Memory B cell (primary cell): ENCODE measurements at regions not wholly inside any gene's neighbourhood (a gene's known extent, or its start where the extent isn't known, plus 50 kb on each side); places are given as distances from the start of the nearest gene placed in this dataset.

Experiments used
- ATAC-seq: fragments of 150-1000 bp; cut with Tn5 transposase; 2 replicates; pipeline ENCODE4 v1.10.0; 2021; ENCODE audit warnings: low read depth, mild to moderate bottlenecking, moderate library complexity
- DNase-seq, 2 donors: peaks; one replicate each; pipeline ENCODE4 v3.0.0; 2022; ENCODE audit warnings: low spot score in 2 of 2
- H3K27ac Mint-ChIP-seq: one replicate; pipeline ENCODE4 v1.8.0; 2022; ENCODE audit warnings: mild to moderate bottlenecking, moderate library complexity, mixed read lengths
- H3K27me3 Mint-ChIP-seq: one replicate; pipeline ENCODE4 v1.8.0; 2022; ENCODE audit warnings: mixed read lengths
- H3K36me3 Mint-ChIP-seq: one replicate; pipeline ENCODE4 v1.8.0; 2022; ENCODE audit warnings: mild to moderate bottlenecking, mixed read lengths
- H3K4me1 Mint-ChIP-seq: one replicate; pipeline ENCODE4 v1.8.0; 2022; ENCODE audit warnings: mixed read lengths
- H3K4me3 Mint-ChIP-seq: one replicate; pipeline ENCODE4 v1.8.0; 2022; ENCODE audit warnings: mild to moderate bottlenecking, moderate library complexity, mixed read lengths
- H3K9me3 Mint-ChIP-seq: one replicate; pipeline ENCODE4 v1.8.0; 2022; ENCODE audit warnings: mixed read lengths

DNA sequence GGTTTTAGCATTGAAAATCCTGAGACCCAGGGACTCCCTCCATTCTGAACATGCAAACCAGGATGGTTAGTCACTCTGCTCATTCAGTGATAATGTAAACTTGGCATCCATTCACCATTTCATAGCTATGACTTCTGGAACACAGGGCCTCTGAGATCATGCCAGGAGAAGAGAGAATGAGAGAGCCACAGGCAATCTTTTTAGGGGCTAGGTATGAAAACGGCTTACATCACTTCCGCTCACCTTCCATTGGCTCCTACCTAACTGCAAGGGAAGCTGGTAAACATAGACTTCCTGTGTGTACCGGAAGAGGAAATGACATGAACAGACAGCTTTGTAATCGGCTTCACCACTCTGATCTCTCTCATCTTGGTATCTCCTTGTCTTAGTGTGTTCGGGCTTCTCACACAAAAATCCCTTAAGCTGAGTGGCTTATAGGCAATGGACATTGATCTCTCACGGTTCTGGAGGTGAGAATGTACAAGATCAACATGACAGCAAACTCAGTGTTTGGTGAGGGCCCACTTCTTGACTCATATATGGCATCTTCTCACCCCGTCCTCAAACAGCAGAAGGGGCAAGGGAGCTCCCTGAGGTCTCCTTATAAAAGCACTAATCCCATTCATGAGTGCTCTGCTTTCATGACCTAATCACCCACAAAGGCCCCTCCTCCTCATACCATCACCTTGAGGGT, 465.9 kb upstream of the TBX3 start:
- Mint-ChIP-seq H3K27me3 (no peaks in the 10 kb centered on the region), H3K27ac (no peak overlapping the region), H3K4me1 (no peaks in the 10 kb centered on the region), H3K36me3 (no peaks in the 10 kb centered on the region), H3K9me3 (peaks cover 5% of the 10 kb centered on the region), H3K4me3 (no peak overlapping the region)
- DNase-seq (no peak), ATAC-seq (no peak)

DNA sequence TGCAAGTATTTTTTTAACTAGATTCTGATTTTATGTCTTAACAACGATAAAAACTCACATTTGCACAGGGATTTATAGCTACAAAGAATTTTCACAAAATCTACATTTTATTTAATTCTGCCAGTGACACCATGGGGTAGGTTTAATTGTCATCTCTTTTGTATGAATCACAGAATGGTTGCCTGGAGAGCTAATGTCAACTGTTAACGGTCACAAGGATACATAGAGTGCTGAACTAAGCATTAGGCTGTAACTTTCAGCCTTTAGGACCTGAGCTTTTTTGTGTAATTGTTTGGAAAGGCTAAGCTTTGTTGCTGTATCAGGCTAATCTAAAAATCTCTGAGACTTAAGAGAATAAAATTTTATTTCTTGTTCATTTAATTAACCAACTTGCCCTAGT, 465.3 kb upstream of the TBX3 start:
- Mint-ChIP-seq H3K36me3 (no peaks in the 10 kb centered on the region), H3K27ac (no peak overlapping the region)
- no peak for DNase-seq

DNA sequence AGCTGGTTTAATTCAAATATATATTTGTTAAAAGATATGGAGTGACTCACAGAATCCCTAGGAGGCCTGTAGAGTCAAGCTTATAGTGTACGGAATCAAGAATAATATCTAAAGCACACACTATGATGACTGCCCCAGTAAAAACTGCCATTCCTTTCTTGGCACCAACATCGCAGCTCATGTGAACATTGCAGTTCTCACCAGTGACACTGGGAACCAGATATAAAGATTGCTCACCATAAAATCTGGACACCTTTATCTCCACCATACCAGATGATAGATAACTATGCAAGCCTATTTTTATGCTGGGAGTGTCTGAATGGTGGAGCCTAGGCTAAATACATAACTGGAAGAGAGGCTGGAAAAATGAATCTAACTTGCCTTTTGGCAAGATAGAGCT, 463.9 kb upstream of the TBX3 start:
- Mint-ChIP-seq H3K27ac (no peak overlapping the region), H3K9me3 (peaks cover 6% of the 10 kb centered on the region), H3K4me3 (no peak overlapping the region), H3K36me3 (no peaks in the 10 kb centered on the region), H3K4me1 (no peaks in the 10 kb centered on the region), H3K27me3 (no peaks in the 10 kb centered on the region)
- no peak for ATAC-seq
- DNase-seq = no peak

More for the DNA sequence above, 465.3 kb upstream of the TBX3 start:
- ATAC-seq = no peak
- no peaks in the 10 kb centered on the region for H3K27me3 Mint-ChIP-seq
- no peak overlapping the region for H3K4me3 Mint-ChIP-seq
- H3K9me3 Mint-ChIP-seq = peaks cover 5% of the 10 kb centered on the region
- H3K4me1 Mint-ChIP-seq = no peaks in the 10 kb centered on the region

DNA sequence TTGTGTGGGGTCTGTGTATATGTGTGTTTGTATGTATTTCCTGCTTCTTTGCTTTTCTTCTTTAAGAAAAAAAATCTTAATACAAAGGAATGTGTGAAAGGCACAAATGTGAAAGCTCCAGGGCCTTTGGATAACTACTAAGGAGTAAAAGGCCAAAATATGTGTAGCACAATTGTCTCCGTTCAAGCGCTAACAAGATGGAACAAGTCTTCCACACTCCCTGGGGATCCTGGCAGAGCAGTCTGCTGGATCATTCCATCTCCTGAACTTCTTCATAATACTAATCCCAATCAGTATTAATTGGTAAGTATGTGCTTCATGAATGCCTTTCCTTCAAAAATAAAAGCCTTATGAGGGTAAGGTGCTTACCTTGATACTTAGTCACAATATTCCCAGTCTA, 462.5 kb upstream of the TBX3 start:
- Mint-ChIP-seq H3K27me3 (no peaks in the 10 kb centered on the region), H3K9me3 (peaks cover 6% of the 10 kb centered on the region), H3K27ac (no peak overlapping the region), H3K4me3 (no peak overlapping the region), H3K4me1 (no peaks in the 10 kb centered on the region), H3K36me3 (no peaks in the 10 kb centered on the region)
- DNase-seq (no peak), ATAC-seq (no peak)

DNA sequence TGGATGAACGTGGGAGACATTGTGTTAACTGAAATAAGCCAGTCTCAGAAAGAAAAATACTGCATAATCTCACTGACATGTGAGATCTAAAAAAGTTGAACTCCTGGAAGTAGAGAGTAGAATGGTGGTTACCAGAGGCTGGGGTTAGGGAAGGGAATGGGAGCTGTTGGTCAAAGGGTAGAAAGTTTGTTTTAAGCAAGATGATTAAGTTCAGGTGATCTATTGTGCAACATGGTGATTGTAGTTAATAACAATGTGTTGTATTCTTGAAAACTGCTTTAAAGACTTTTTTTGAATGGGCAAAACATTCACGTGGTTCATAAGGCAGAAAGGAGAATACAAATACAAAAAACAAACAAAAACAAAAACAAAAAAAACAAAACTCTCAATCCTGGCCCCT, 460.4 kb upstream of the TBX3 start:
- Mint-ChIP-seq H3K9me3 (peaks cover 6% of the 10 kb centered on the region), H3K36me3 (no peaks in the 10 kb centered on the region), H3K27ac (no peak overlapping the region), H3K27me3 (no peaks in the 10 kb centered on the region), H3K4me3 (no peak overlapping the region), H3K4me1 (no peaks in the 10 kb centered on the region)
- DNase-seq (no peak), ATAC-seq (no peak)

DNA sequence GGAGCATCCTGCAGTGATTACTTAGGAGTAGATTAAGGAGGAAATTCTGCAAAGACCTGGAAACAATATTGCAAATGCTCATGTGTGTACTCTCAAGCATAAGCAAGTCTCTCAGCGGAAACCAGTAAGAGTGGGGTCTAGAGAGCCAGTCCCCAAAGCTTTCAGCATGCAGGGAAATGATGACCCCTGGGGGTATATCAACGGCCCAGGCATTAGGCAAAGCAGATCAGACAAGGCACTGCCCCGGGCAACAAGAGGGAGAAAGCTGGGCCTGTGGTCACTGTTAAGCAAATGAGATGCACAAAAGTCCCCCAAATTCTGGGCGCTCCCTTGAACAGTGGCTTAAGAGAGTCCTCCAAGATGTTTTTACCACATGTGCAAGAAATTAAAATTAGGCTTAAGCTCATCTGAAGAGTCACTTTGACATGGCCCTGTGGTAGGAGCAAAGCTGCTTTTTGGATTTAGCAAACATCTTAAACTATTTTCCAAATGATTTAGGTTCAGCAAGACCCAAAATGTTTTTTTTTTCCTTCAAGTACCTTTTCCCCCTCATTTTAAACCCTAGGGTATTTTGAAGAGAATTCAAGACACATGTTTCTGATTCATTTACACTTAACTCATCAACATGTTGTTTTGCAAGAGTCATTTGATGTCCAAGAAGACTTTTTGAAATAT, 457.1 kb upstream of the TBX3 start:
- Mint-ChIP-seq H3K27me3 (no peaks in the 10 kb centered on the region), H3K27ac (no peak overlapping the region), H3K9me3 (peaks cover 1% of the 10 kb centered on the region), H3K36me3 (no peaks in the 10 kb centered on the region), H3K4me1 (no peaks in the 10 kb centered on the region), H3K4me3 (no peak overlapping the region)
- DNase-seq (no peak), ATAC-seq (no peak)

DNA sequence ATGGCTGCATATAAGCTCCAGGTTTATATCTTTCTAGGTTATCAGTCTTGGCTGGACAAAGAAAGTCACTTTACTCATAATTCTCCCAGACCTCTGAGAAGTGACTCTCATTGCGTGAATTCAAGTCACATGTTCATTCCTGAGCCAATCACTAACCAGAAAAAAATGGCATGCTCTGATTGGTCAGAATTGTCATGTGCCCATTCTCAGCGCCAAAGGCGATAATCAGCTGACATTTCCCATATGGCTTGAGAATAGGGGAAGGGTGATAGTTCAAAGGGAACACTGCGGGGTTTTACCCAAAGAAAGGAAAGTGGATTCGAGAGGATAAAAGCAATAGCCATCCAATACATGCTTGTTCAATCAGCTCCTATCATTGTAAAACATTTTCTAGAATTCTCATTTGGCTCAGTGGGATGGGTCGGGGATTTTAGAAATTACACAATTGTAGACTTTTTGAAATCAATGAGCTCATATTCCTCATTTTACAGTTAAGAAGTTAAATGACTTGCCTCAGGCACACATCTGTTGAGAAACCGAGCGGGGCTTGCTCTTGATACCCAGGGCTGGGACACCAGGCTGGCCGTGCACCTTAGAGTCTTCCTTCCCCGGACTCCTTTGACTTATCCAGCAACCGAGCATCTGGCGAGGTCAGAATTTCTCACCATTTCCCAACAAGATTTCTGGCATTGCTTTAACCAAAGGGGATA, 454.0 kb upstream of the TBX3 start:
- Mint-ChIP-seq H3K4me3 (no peak overlapping the region), H3K27me3 (no peaks in the 10 kb centered on the region), H3K4me1 (no peaks in the 10 kb centered on the region), H3K36me3 (no peaks in the 10 kb centered on the region), H3K9me3 (no peaks in the 10 kb centered on the region), H3K27ac (no peak overlapping the region)
- DNase-seq (no peak), ATAC-seq (no peak)

DNA sequence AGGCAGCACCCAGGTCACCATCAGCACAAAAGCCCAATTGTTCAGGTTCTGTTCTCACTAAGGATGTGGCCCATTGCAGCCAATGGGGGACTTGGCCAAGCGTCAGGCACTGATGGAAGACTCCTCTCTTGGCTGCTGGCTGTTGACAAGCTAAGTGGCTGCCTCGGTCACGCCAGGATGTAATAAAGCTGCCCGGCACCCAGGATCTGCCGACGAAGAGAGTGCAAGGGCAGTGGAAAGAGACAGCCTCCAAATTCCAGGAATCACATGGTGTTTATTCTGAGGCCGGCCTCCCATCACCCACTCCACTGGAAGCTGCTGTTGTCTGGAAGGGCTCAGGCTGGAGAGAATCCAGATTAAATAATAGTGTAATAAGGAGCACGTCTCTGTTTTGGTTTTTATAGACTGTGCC, 451.8 kb upstream of the TBX3 start:
- DNase-seq (no peak), ATAC-seq (no peak)
- H3K36me3 Mint-ChIP-seq = no peaks in the 10 kb centered on the region
- no peaks in the 10 kb centered on the region for H3K27me3 Mint-ChIP-seq
- H3K27ac Mint-ChIP-seq = no peak overlapping the region
- H3K4me1 Mint-ChIP-seq = no peaks in the 10 kb centered on the region
- H3K9me3 Mint-ChIP-seq = no peaks in the 10 kb centered on the region
- H3K4me3 Mint-ChIP-seq = no peak overlapping the region

DNA sequence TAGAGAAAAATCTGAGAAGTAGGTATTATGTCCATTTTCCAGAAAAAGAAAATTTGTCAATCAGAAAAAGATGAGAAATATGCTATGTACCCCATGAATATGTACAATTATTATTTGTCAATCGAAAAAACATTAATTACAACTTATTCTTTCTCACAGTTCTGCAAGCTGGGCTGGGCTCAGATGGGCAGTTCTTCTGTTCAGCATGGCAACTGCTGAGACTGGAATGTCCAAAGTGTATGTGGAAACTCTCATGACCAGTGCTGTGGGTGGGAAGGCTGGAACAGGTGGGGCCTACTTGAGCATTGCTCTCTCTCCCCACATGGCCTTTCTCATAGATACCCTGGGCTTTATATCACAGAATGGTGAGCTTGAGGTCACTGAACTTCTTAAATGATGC, 450.3 kb upstream of the TBX3 start:
- Mint-ChIP-seq H3K27me3 (no peaks in the 10 kb centered on the region), H3K4me1 (no peaks in the 10 kb centered on the region), H3K4me3 (no peak overlapping the region), H3K9me3 (no peaks in the 10 kb centered on the region), H3K36me3 (no peaks in the 10 kb centered on the region), H3K27ac (no peak overlapping the region)
- ATAC-seq = no peak
- DNase-seq = no peak

DNA sequence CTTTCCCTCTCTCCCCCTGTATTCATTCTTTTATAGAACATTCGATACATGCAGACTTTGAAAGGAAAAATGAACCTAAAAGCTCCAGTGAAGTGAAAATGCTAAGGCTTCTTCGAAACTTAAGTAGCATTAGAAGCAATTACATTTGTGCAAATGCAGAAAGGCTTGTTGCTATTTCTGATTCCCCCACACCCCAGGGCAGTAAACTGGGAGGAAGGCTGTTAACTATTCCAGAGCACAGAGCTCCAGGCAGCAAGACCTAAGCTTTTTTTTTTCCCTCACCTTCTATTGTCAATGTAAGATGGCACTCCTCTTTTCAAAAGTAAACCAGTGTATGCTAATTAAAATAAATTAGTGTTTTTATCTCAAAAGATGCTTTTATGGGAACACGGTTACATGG, 448.9 kb upstream of the TBX3 start:
- ATAC-seq = no peak

DNA sequence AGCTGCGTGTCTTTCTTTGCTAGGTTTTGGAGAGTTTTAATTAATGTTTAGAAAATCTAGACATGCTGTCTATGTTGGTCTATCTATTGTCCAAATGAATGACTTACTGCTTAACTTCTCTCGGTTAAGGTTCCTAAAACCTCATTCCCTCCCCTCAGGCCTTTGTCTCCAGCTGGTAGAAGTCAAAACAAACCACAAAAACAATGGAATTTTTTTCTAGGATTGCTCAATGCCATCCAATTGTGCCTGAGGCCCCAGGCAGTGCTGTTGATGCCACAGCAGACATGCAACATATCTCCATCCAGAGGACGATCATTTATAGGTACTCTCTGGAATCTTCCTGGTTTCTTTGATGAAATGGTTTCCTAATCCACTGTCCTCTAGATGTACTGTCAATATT, 448.2 kb upstream of the TBX3 start:
- DNase-seq (no peak), ATAC-seq (no peak)
- H3K4me1 Mint-ChIP-seq = no peaks in the 10 kb centered on the region
- no peaks in the 10 kb centered on the region for H3K36me3 Mint-ChIP-seq
- no peak overlapping the region for H3K27ac Mint-ChIP-seq
- H3K27me3 Mint-ChIP-seq = no peaks in the 10 kb centered on the region
- H3K9me3 Mint-ChIP-seq = peaks cover 2% of the 10 kb centered on the region
- no peak overlapping the region for H3K4me3 Mint-ChIP-seq

More for the DNA sequence above, 448.9 kb upstream of the TBX3 start:
- H3K4me3 Mint-ChIP-seq = no peak overlapping the region
- H3K9me3 Mint-ChIP-seq = peaks cover 2% of the 10 kb centered on the region
- H3K27ac Mint-ChIP-seq = no peak overlapping the region
- no peaks in the 10 kb centered on the region for H3K4me1 Mint-ChIP-seq
- no peaks in the 10 kb centered on the region for H3K27me3 Mint-ChIP-seq
- no peaks in the 10 kb centered on the region for H3K36me3 Mint-ChIP-seq
- no peak for DNase-seq

DNA sequence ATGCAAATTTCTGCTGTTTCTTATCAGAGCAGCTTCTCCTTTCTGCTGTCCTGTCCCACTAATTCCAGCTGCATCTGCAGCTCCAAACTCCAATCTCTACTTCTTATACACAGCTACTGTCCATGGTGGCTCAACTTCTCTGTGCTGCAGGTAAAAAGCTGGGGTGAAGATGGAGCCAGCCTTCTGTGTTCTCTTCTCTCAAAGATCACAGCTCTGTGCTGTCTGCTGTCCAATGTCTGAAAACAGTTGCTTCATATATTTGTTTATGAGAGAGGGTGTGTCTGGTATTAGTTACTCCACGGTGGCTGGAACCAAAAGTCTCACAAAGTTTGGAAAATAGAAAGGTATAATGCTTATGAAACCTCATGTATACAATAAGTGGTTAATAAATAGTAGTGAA, 445.8 kb upstream of the TBX3 start:
- Mint-ChIP-seq H3K4me3 (no peak overlapping the region), H3K27me3 (no peaks in the 10 kb centered on the region), H3K4me1 (no peaks in the 10 kb centered on the region), H3K9me3 (peaks cover 5% of the 10 kb centered on the region), H3K27ac (no peak overlapping the region), H3K36me3 (no peaks in the 10 kb centered on the region)
- ATAC-seq = no peak
- DNase-seq = no peak

DNA sequence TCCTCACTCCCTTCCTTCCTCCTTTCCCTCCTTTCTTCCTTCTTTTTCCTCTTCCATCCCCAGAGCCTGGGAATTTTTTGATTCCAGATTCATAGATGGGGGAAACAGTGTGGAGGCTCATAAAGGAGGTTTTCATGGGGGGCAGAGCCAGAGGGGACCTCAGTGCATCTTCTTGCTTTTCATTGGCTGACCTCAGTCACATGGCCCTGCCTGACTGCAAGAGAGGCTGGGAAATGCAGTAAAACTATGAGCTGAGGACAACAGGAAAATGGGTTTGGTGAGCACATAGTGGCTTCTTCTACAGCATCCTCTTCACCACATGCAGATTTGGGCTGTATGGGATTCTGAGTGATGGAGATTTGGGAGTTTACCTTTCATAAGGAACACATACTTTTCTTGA, 437.1 kb upstream of the TBX3 start:
- no peak for ATAC-seq
- Mint-ChIP-seq H3K4me3 (no peak overlapping the region), H3K27me3 (no peaks in the 10 kb centered on the region)

DNA sequence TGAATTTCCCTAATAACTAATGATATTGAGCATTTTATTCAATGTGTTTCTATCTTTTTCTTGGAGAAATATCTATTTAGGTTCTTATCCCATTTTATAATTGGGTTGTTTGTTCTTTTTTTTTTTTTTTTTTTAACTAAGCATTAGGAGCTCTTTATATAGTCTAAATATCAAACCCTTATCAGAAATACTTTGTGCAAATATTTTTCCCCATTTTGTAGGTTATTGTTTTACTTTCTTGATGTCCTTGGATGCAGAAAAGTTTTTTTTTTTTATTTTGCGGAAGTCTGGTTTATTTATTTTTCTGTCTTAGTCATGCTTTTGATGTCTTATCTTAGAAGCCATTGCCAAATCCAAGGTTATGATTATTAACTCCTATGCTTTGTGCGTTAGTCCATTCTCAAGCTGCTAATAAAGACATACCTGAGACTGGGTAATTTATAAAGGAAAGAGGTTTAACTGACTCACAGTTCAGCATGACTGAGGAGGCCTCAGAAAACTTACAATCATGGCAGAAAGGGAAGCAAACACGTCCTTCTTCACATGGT, 434.3 kb upstream of the TBX3 start:
- Mint-ChIP-seq H3K4me3 (no peak overlapping the region), H3K27ac (no peak overlapping the region), H3K36me3 (no peaks in the 10 kb centered on the region), H3K4me1 (no peaks in the 10 kb centered on the region), H3K9me3 (peaks cover 6% of the 10 kb centered on the region), H3K27me3 (no peaks in the 10 kb centered on the region)
- ATAC-seq (no peak), DNase-seq (no peak)

More for the DNA sequence above, 437.1 kb upstream of the TBX3 start:
- H3K9me3 Mint-ChIP-seq = peaks cover 9% of the 10 kb centered on the region
- no peak for DNase-seq
- H3K27ac Mint-ChIP-seq = no peak overlapping the region
- H3K36me3 Mint-ChIP-seq = no peaks in the 10 kb centered on the region
- no peaks in the 10 kb centered on the region for H3K4me1 Mint-ChIP-seq
